Esophagus muscularis mucosa (tissue), 4 donors: ENCODE measurements at regions not wholly inside any gene's neighbourhood (a gene's known extent, or its start where the extent isn't known, plus 50 kb on each side); places are given as distances from the start of the nearest gene placed in this dataset.

Experiments used
- EP300 ChIP-seq: sonication (generic); formaldehyde crosslinking; IDR thresholded peaks from one replicate; pipeline ENCODE4 v1.6.1; 2017; ENCODE audit warnings: antibody characterized with exemption
- POLR2A ChIP-seq: fragments of 450-650 bp; IDR thresholded peaks from one replicate; pipeline ENCODE4 v1.6.1; 2017; ENCODE audit warnings: antibody characterized with exemption, moderate library complexity, mild to moderate bottlenecking, low read depth
- POLR2AphosphoS5 ChIP-seq, 2 donors: sonication (generic); formaldehyde crosslinking; IDR thresholded peaks; one replicate each; pipeline ENCODE4 v1.6.1; 2017; ENCODE audit warnings: antibody characterized with exemption in 2 of 2
- TF ChIP-seq, protein P1 (sequence below), 3 experiments: fragments of 200-600 bp in 2 of 3; fragments of 450-650 bp in 1 of 3; sonication (generic) in 2 of 3; IDR thresholded peaks; one replicate each; pipeline ENCODE4 v1.5.1; 2017 to 2019; ENCODE audit warnings: antibody characterized with exemption in 3 of 3, mild to moderate bottlenecking in 2 of 3, moderate library complexity in 1 of 3

DNA sequence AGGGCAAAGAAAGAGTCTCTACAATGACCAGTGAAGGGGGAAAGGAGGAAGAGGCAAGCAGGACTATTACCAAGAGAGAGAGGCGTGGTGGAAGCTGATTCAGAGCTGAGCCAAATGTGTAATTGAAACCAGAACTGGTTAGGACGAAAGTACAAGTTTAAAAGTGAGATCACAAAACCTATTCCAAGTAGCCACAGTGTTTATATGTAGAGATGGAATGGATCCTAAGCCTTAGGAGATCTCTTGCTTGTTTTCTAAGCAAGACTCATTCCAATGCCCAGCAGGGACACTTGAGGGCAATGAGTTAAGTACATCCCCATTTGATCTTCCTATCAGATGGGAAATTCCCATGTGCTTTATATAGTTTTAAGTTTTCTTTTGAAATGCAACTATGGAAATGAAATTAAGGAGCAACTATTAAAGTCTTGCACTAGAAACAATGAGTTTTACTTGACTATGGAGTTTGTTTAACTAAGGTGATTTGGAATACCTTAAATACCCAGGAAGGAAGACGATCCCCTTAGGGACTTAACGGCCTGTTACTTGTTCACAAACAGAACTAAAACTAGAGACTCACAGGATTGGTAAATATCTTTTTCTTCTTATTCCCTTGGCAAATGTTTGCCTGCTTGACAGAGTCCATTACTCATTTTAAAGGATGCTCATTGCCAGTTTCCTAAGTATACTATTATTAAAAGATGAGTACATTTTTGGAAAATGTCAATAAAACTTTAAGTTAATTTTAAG, 51.1 kb upstream of the SNX2 start:
- TF ChIP-seq, protein P1, sequence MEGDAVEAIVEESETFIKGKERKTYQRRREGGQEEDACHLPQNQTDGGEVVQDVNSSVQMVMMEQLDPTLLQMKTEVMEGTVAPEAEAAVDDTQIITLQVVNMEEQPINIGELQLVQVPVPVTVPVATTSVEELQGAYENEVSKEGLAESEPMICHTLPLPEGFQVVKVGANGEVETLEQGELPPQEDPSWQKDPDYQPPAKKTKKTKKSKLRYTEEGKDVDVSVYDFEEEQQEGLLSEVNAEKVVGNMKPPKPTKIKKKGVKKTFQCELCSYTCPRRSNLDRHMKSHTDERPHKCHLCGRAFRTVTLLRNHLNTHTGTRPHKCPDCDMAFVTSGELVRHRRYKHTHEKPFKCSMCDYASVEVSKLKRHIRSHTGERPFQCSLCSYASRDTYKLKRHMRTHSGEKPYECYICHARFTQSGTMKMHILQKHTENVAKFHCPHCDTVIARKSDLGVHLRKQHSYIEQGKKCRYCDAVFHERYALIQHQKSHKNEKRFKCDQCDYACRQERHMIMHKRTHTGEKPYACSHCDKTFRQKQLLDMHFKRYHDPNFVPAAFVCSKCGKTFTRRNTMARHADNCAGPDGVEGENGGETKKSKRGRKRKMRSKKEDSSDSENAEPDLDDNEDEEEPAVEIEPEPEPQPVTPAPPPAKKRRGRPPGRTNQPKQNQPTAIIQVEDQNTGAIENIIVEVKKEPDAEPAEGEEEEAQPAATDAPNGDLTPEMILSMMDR (IDR thresholded peaks at IDR 0.05): no peak
- TF ChIP-seq POLR2A (no peak), POLR2AphosphoS5 (IDR thresholded peaks at IDR 0.05) (no peak), EP300 (no peak)
